Lower leg skin (tissue), 3 donors: ENCODE measurements at regions not wholly inside any gene's neighbourhood (a gene's known extent, or its start where the extent isn't known, plus 50 kb on each side); places are given as distances from the start of the nearest gene placed in this dataset.

Experiments
- CTCF ChIP-seq, 3 donors: fragments of 450-650 bp; IDR thresholded peaks; one replicate each; pipeline ENCODE4 v1.5.1; 2016; ENCODE audit warnings: antibody characterized with exemption in 3 of 3, mild to moderate bottlenecking in 3 of 3, moderate library complexity in 2 of 3
- POLR2A ChIP-seq, 2 donors: fragments of 450-650 bp; IDR thresholded peaks; one replicate each; pipeline ENCODE4 v1.6.1; 2016 to 2017; ENCODE audit warnings: antibody characterized with exemption in 2 of 2, mild to moderate bottlenecking in 1 of 2, moderate library complexity in 1 of 2

- TF ChIP-seq CTCF (IDR thresholded peaks at IDR 0.05) = no peak
- no peak for TF ChIP-seq POLR2A (IDR thresholded peaks at IDR 0.05)
These were observed 66.0 kb upstream of the CELF2 start for GRCh38 chr10:10951675-10952074.
